ENCODE measurements at regions not wholly inside any gene's neighbourhood (a gene's known extent, or its start where the extent isn't known, plus 50 kb on each side); places are given as distances from the start of the nearest gene placed in this dataset.

DNA sequence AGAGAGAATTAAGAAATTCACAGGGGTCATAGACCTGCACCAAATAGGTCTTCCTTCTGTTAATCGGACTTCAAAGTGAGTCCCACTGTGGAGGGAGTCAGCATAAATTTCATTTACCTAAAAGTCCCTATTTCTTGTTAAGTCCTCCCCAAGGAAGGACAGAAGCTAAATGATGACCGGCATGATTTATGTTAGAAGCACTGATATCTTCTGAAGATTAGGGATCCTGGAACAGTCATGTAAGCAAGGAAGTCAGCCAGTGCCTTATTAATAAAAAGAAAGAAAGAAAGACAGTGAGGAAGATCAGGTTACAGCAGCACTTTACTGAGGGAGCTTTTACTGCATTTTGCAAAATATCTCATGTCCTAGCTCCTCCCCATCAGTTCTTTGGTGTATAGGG lies 287.5 kb downstream of the FOXG1 start:
- Histone ChIP-seq H3K4me1 (no peaks in the 10 kb centered on the region), H3K9me3 (peaks cover 0 to 7% (median 2%) of the 10 kb centered on the region in 4 donors), H3K27ac (no peak overlapping the region), H3K36me3 (no peaks in the 10 kb centered on the region), H3K4me3 (no peak overlapping the region), H3K27me3 (no peaks in the 10 kb centered on the region)
- DNase-seq: no peak
- WGBS, 2 donors: 76 to 79% methylated on average over 2 of the region's 2 CpGs
- intact Hi-C loops (cut with DNase I): no loop called here
- TF ChIP-seq EP300 (IDR thresholded peaks at IDR 0.05): no peak
- no peak for TF ChIP-seq POLR2A (IDR thresholded peaks at IDR 0.05)
- TF ChIP-seq, protein P1, sequence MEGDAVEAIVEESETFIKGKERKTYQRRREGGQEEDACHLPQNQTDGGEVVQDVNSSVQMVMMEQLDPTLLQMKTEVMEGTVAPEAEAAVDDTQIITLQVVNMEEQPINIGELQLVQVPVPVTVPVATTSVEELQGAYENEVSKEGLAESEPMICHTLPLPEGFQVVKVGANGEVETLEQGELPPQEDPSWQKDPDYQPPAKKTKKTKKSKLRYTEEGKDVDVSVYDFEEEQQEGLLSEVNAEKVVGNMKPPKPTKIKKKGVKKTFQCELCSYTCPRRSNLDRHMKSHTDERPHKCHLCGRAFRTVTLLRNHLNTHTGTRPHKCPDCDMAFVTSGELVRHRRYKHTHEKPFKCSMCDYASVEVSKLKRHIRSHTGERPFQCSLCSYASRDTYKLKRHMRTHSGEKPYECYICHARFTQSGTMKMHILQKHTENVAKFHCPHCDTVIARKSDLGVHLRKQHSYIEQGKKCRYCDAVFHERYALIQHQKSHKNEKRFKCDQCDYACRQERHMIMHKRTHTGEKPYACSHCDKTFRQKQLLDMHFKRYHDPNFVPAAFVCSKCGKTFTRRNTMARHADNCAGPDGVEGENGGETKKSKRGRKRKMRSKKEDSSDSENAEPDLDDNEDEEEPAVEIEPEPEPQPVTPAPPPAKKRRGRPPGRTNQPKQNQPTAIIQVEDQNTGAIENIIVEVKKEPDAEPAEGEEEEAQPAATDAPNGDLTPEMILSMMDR (IDR thresholded peaks at IDR 0.05): no peak
- TF ChIP-seq POLR2AphosphoS5 (IDR thresholded peaks at IDR 0.05): no peak

GRCh38 chr14:29056041-29056566 lies 289.5 kb downstream of the FOXG1 start:
- intact Hi-C loops (cut with DNase I): no loop called here
- Histone ChIP-seq H3K36me3 (no peaks in the 10 kb centered on the region), H3K4me1 (no peaks in the 10 kb centered on the region), H3K4me3 (no peak overlapping the region), H3K9me3 (no peaks in the 10 kb centered on the region), H3K27me3 (no peaks in the 10 kb centered on the region), H3K27ac (no peak overlapping the region)
- TF ChIP-seq POLR2A (IDR thresholded peaks at IDR 0.05): no peak
- TF ChIP-seq, protein P1 (IDR thresholded peaks at IDR 0.05): no peak
- no peak for TF ChIP-seq EP300 (IDR thresholded peaks at IDR 0.05)
- TF ChIP-seq POLR2AphosphoS5 (IDR thresholded peaks at IDR 0.05): no peak
- WGBS, 2 donors: 72 to 83% methylated on average over 6 of the region's 6 CpGs
- DNase-seq: no peak

GRCh38 chr14:29061702-29062101 lies 295.1 kb downstream of the FOXG1 start:
- no peaks in the 10 kb centered on the region for H3K36me3 ChIP-seq
- peaks cover 0 to 3% (median 0%) of the 10 kb centered on the region in 4 donors for H3K9me3 ChIP-seq
- H3K4me1 ChIP-seq: no peaks in the 10 kb centered on the region
- H3K27ac ChIP-seq: no peak overlapping the region
- H3K4me3 ChIP-seq: no peak overlapping the region
- TF ChIP-seq POLR2AphosphoS5 (IDR thresholded peaks at IDR 0.05) (no peak), EP300 (IDR thresholded peaks at IDR 0.05) (no peak), POLR2A (IDR thresholded peaks at IDR 0.05) (no peak)
- TF ChIP-seq, protein P1 (IDR thresholded peaks at IDR 0.05): no peak
- DNase-seq: no peak
- intact Hi-C loops (cut with DNase I): no loop called here
- no peaks in the 10 kb centered on the region for H3K27me3 ChIP-seq
- 86 to 87% methylated on average over 2 of the region's 2 CpGs for WGBS, 2 donors

- 79 to 81% methylated on average over 6 of the region's 6 CpGs for WGBS, 2 donors
- Histone ChIP-seq H3K4me1 (no peaks in the 10 kb centered on the region), H3K9me3 (peaks cover 0 to 3% (median 1%) of the 10 kb centered on the region in 4 donors), H3K27me3 (no peaks in the 10 kb centered on the region), H3K4me3 (no peak overlapping the region), H3K27ac (no peak overlapping the region), H3K36me3 (no peaks in the 10 kb centered on the region)
- TF ChIP-seq, protein P1 (IDR thresholded peaks at IDR 0.05): no peak
- TF ChIP-seq EP300 (IDR thresholded peaks at IDR 0.05) (no peak), POLR2A (IDR thresholded peaks at IDR 0.05) (no peak), POLR2AphosphoS5 (IDR thresholded peaks at IDR 0.05) (no peak)
- intact Hi-C loops (cut with DNase I): no loop called here
- no peak for DNase-seq
Measured at GRCh38 chr14:29062466-29062865, 295.9 kb downstream of the FOXG1 start.

GRCh38 chr14:29062976-29063375 lies 296.4 kb downstream of the FOXG1 start:
- Histone ChIP-seq H3K27ac (no peak overlapping the region), H3K36me3 (no peaks in the 10 kb centered on the region), H3K4me3 (no peak overlapping the region), H3K27me3 (no peaks in the 10 kb centered on the region), H3K4me1 (no peaks in the 10 kb centered on the region), H3K9me3 (peaks cover 0 to 3% (median 1%) of the 10 kb centered on the region in 4 donors)
- intact Hi-C loops (cut with DNase I): no loop called here
- no peak for TF ChIP-seq POLR2AphosphoS5 (IDR thresholded peaks at IDR 0.05)
- WGBS, 2 donors: 83 to 84% methylated on average over 4 of the region's 4 CpGs
- no peak for DNase-seq
